Thoracic aorta (tissue), 2 donors: ENCODE measurements at regions not wholly inside any gene's neighbourhood (a gene's known extent, or its start where the extent isn't known, plus 50 kb on each side); places are given as distances from the start of the nearest gene placed in this dataset.

Experiments used
- ATAC-seq: fragments of 150-250 bp; one replicate; pipeline ENCODE4 v1.8.0; 2017; ENCODE audit warnings: low read depth; ENCODE audit not compliant: insufficient number of reproducible peaks, low FRiP score
- DNase-seq: peaks from one replicate; pipeline ENCODE4 v3.0.0-alpha.2; 2020; ENCODE audit warnings: low spot score
- H3K27ac ChIP-seq, 2 donors: fragments of 200-600 bp; sonication (generic); 1 replicate in 1 of 2; 2 replicates in 1 of 2; pipeline ENCODE4 v1.5.1; 2016; ENCODE audit warnings: mild to moderate bottlenecking in 2 of 2, moderate library complexity in 2 of 2
- H3K27me3 ChIP-seq: fragments of 200-600 bp; sonication (generic); replicated peaks from 2 replicates; pipeline ENCODE4 v1.6.0; 2016; ENCODE audit warnings: mild to moderate bottlenecking; ENCODE audit not compliant: insufficient read depth
- H3K36me3 ChIP-seq: fragments of 200-600 bp; sonication (generic); one replicate; pipeline ENCODE4 v1.5.1; 2016
- H3K4me1 ChIP-seq, 2 donors: fragments of 200-600 bp; sonication (generic); 1 replicate in 1 of 2; 2 replicates in 1 of 2; pipeline versions ENCODE4 v1.5.1 to v1.6.0; 2016; ENCODE audit warnings: low read depth in 2 of 2, mild to moderate bottlenecking in 1 of 2; ENCODE audit not compliant: control insufficient read depth in 1 of 2
- H3K4me3 ChIP-seq: fragments of 200-600 bp; sonication (generic); 2 replicates; pipeline ENCODE4 v1.5.1; 2016; ENCODE audit warnings: mild to moderate bottlenecking
- H3K9me3 ChIP-seq: fragments of 200-600 bp; sonication (generic); 2 replicates; pipeline ENCODE4 v1.5.1; 2016
- CTCF ChIP-seq: fragments of 200-600 bp; sonication (generic); IDR thresholded peaks from one replicate; pipeline ENCODE4 v1.5.1; 2019; ENCODE audit warnings: antibody characterized with exemption

- no peaks in the 10 kb centered on the region for H3K4me1 ChIP-seq
- no peak overlapping the region for H3K27ac ChIP-seq
- H3K4me3 ChIP-seq = no peak overlapping the region
- ATAC-seq (no peak), DNase-seq (no peak)
- H3K36me3 ChIP-seq = no peaks in the 10 kb centered on the region
- no peak for TF ChIP-seq CTCF
- H3K9me3 ChIP-seq = no peaks in the 10 kb centered on the region
- no peaks in the 10 kb centered on the region for H3K27me3 ChIP-seq
These were observed 197.6 kb downstream of the SNCA start for GRCh38 chr4:89639395-89639794.

GRCh38 chr4:89625599-89626293, 211.2 kb downstream of the SNCA start:
- no peak for ATAC-seq
- H3K27ac ChIP-seq = no peak overlapping the region
- TF ChIP-seq CTCF = no peak

DNA sequence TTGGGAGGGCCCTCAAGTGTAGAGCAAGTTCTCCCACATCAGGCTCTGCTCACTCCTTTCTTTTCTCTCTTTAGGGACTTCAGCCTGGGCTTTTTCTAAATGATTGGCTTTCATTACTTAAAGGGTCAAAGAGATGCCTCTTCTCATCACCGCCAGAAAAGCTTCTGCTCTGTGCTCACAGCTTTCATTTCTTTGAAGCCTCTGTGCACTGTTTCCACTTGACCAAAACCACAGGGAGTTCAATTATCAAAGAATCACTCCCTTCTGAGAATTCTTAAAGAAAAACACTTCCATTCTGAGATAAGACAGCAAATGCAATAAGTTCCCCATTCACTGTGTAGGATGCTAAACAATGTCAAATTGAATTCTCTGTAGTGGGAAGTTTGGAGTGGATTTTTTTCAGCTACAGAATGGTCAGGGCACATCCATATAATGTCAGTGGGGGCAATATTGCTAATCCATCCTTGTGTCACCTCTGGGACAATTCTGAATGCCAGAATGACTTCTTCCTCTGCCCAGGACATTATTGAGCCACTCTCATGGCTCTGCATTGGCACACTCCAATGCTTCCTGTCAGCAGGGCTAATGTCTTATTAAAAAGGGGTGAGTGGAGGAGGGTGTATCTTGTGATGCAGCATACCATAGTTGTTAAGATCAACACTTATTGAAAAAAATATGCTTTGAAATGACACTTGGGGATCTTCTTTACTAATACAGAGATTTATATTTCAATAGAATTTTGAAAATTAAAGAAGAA, 217.6 kb downstream of the SNCA start:
- ATAC-seq = no peak
- Histone ChIP-seq H3K36me3 (no peaks in the 10 kb centered on the region), H3K4me3 (no peak overlapping the region), H3K4me1 (no peaks in the 10 kb centered on the region), H3K9me3 (no peaks in the 10 kb centered on the region), H3K27me3 (no peaks in the 10 kb centered on the region), H3K27ac (no peak overlapping the region)
- no peak for TF ChIP-seq CTCF
- DNase-seq = no peak

More at GRCh38 chr4:89625599-89626293, 211.2 kb downstream of the SNCA start:
- no peak for DNase-seq
- Histone ChIP-seq H3K4me1 (no peaks in the 10 kb centered on the region), H3K9me3 (no peaks in the 10 kb centered on the region), H3K36me3 (no peaks in the 10 kb centered on the region), H3K4me3 (no peak overlapping the region), H3K27me3 (no peaks in the 10 kb centered on the region)

- H3K27ac ChIP-seq = no peak overlapping the region
- no peaks in the 10 kb centered on the region for H3K9me3 ChIP-seq
- H3K4me1 ChIP-seq = no peaks in the 10 kb centered on the region
- H3K27me3 ChIP-seq = no peaks in the 10 kb centered on the region
- no peak for DNase-seq
- no peak for TF ChIP-seq CTCF
- H3K36me3 ChIP-seq = no peaks in the 10 kb centered on the region
- ATAC-seq = no peak
- no peak overlapping the region for H3K4me3 ChIP-seq
These were observed 218.8 kb downstream of the SNCA start for GRCh38 chr4:89618151-89618550.

DNA sequence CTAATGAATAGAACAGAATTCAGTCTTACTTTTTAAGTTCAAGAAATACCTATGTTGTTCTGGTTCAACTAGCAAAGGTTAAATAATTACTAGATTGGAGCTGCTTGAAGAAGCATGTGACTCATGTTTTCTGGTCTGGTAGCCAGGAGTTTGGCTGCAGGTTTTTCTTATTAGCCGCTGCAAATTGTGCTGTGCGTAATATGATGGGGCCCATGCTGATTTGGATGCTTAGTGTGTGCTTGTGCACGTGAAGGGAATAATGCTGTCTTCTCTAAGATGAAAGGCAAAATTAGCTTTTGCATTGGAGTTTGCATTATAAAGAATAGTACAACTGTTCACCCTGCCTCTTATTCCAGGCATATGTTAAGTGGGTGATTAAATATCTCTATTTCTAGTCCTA, 219.6 kb downstream of the SNCA start:
- no peak for ATAC-seq
- no peak overlapping the region for H3K4me3 ChIP-seq
- H3K4me1 ChIP-seq = no peaks in the 10 kb centered on the region
- no peak for TF ChIP-seq CTCF
- no peak overlapping the region for H3K27ac ChIP-seq
- H3K9me3 ChIP-seq = no peaks in the 10 kb centered on the region
- no peaks in the 10 kb centered on the region for H3K27me3 ChIP-seq
- H3K36me3 ChIP-seq = no peaks in the 10 kb centered on the region
- DNase-seq = no peak
